ENCODE measurements at regions not wholly inside any gene's neighbourhood (a gene's known extent, or its start where the extent isn't known, plus 50 kb on each side); places are given as distances from the start of the nearest gene placed in this dataset.

DNA sequence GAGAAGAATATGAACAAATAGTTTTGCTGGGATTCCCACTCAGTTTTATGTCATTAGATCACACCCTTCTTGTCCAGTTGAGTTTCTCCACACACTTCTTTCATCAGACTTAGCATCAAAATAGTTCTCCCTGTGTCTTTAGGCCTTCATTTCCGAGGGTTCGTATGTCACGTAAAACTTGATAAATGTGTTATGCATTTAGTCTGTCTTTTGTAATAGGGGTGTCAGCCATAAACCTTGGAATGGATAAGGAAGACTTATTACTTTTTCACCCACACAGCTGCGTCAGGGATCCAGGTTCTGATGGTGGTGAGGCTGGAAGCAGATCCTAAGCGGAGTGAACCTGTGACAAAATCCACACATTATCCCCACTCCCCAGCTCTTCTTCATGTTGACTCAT is 246.8 kb downstream of the CD83 start:
- no peak for TF ChIP-seq SIN3A (IDR thresholded peaks at IDR 0.05; ENCODE audit: borderline replicate concordance, insufficient read depth, low read length)
- TF ChIP-seq POLR2AphosphoS5 (IDR thresholded peaks at IDR 0.05; ENCODE audit: low read depth, low read length), result no peak
- no peak for TF ChIP-seq FOXP2 (optimal IDR thresholded peaks at IDR 0.05; ENCODE audit: borderline replicate concordance, extremely low read depth, extremely low read length, insufficient read depth)
- TF ChIP-seq TAF1 (IDR thresholded peaks at IDR 0.05; ENCODE audit: borderline replicate concordance, insufficient read depth, low read length), result no peak
- TF ChIP-seq, protein P1, sequence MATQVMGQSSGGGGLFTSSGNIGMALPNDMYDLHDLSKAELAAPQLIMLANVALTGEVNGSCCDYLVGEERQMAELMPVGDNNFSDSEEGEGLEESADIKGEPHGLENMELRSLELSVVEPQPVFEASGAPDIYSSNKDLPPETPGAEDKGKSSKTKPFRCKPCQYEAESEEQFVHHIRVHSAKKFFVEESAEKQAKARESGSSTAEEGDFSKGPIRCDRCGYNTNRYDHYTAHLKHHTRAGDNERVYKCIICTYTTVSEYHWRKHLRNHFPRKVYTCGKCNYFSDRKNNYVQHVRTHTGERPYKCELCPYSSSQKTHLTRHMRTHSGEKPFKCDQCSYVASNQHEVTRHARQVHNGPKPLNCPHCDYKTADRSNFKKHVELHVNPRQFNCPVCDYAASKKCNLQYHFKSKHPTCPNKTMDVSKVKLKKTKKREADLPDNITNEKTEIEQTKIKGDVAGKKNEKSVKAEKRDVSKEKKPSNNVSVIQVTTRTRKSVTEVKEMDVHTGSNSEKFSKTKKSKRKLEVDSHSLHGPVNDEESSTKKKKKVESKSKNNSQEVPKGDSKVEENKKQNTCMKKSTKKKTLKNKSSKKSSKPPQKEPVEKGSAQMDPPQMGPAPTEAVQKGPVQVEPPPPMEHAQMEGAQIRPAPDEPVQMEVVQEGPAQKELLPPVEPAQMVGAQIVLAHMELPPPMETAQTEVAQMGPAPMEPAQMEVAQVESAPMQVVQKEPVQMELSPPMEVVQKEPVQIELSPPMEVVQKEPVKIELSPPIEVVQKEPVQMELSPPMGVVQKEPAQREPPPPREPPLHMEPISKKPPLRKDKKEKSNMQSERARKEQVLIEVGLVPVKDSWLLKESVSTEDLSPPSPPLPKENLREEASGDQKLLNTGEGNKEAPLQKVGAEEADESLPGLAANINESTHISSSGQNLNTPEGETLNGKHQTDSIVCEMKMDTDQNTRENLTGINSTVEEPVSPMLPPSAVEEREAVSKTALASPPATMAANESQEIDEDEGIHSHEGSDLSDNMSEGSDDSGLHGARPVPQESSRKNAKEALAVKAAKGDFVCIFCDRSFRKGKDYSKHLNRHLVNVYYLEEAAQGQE (IDR thresholded peaks at IDR 0.05; ENCODE audit: insufficient read depth in 1 of 2, low read depth in 2 of 2, low read length in 2 of 2), result no peak

DNA sequence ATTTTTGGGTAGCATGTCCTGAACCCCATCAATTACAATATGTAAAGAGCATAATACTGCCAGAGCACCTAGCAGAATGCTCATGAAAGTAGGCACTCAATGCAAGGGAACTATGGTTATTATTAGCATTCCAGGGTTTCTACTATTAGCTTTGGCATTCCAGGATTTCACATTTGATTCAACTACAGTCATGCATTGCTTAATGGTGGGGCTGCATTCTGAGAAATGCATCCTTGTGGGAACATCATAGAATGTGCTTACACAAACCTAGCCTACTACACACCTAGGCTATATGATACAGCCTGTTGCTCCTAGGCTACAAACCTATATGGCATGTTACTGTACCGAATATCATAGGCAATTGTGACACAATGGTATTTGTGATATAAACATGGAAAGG is 247.8 kb downstream of the CD83 start:
- TF ChIP-seq, protein P1 (IDR thresholded peaks at IDR 0.05; ENCODE audit: insufficient read depth in 1 of 2, low read depth in 2 of 2, low read length in 2 of 2), result no peak
- no peak for TF ChIP-seq FOXP2 (optimal IDR thresholded peaks at IDR 0.05; ENCODE audit: borderline replicate concordance, extremely low read depth, extremely low read length, insufficient read depth)

DNA sequence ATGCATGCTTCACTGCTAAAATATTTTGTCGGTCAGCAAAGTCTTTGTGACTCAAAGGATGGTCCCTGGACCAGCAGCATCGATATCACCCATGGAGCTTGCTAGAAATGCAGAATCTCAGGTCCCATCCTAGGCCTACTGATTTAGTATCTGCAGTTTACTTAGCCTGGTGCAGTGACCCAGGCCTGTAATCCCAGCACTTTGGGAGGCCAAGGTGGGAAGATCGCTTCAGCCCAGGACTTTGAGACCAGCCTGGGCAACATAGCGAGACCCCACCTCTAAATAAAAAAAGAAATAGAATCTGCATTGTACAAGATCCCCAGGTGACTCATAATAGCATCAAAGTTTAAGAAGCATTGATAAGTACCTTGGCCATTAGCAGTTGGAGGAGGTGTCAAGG is 248.7 kb downstream of the CD83 start:
- TF ChIP-seq POLR2AphosphoS5 (IDR thresholded peaks at IDR 0.05; ENCODE audit: low read depth, low read length), result no peak
- TF ChIP-seq, protein P1 (IDR thresholded peaks at IDR 0.05; ENCODE audit: insufficient read depth in 1 of 2, low read depth in 2 of 2, low read length in 2 of 2), result no peak
- no peak for TF ChIP-seq FOXP2 (optimal IDR thresholded peaks at IDR 0.05; ENCODE audit: borderline replicate concordance, extremely low read depth, extremely low read length, insufficient read depth)
- no peak for TF ChIP-seq TAF1 (IDR thresholded peaks at IDR 0.05; ENCODE audit: borderline replicate concordance, insufficient read depth, low read length)
- TF ChIP-seq SIN3A (IDR thresholded peaks at IDR 0.05; ENCODE audit: borderline replicate concordance, insufficient read depth, low read length), result no peak

DNA sequence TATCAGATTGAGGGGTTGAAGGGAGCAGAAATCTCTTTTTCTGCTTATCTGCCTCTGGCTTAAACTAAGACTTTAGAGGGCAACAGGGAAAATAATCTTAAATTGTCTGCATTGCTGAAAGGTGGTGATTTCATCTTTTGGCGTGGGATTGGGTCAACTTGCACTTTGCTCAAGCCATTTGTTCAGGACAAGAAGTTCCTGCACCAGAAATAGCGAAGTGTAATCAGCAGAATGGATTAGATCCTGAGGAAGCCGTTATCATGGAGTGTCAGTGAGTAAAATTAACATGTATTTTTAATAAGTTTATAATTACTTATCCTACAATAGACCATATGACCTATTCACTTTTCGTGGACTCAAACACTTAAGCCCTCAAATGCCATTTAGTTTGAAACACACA is 249.3 kb downstream of the CD83 start:
- TF ChIP-seq FOXP2 (optimal IDR thresholded peaks at IDR 0.05; ENCODE audit: borderline replicate concordance, extremely low read depth, extremely low read length, insufficient read depth) (no peak), SIN3A (IDR thresholded peaks at IDR 0.05; ENCODE audit: borderline replicate concordance, insufficient read depth, low read length) (no peak), POLR2AphosphoS5 (IDR thresholded peaks at IDR 0.05; ENCODE audit: low read depth, low read length) (no peak)
- TF ChIP-seq, protein P1 (IDR thresholded peaks at IDR 0.05; ENCODE audit: insufficient read depth in 1 of 2, low read depth in 2 of 2, low read length in 2 of 2), result no peak

DNA sequence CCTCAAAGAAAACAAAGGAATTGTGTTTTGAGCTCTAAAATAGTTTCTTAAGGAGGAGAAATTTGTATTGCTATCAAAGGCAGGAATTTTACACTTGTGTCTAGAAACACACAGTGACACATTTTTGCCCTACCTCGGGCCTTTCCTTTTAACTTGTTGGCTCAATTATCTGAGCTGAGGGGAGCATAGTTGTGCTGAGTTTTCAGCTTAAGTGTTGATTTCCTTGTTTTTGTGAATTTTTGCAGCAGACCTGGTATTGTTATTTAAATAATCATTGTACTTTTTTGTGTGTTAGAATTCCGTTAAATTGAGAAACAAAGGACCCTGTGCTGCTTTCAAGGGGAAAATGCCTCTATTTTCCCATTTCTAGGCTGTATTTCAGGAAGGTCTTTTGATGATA is 249.7 kb downstream of the CD83 start:
- TF ChIP-seq FOXP2 (optimal IDR thresholded peaks at IDR 0.05; ENCODE audit: borderline replicate concordance, extremely low read depth, extremely low read length, insufficient read depth), result no peak
- no peak for TF ChIP-seq POLR2AphosphoS5 (IDR thresholded peaks at IDR 0.05; ENCODE audit: low read depth, low read length)
- no peak for TF ChIP-seq SIN3A (IDR thresholded peaks at IDR 0.05; ENCODE audit: borderline replicate concordance, insufficient read depth, low read length)
- no peak for TF ChIP-seq TAF1 (IDR thresholded peaks at IDR 0.05; ENCODE audit: borderline replicate concordance, insufficient read depth, low read length)
- TF ChIP-seq, protein P1 (IDR thresholded peaks at IDR 0.05; ENCODE audit: insufficient read depth in 1 of 2, low read depth in 2 of 2, low read length in 2 of 2), result no peak
